GM19438 (cell line): ENCODE measurements at regions not wholly inside any gene's neighbourhood (a gene's known extent, or its start where the extent isn't known, plus 50 kb on each side); places are given as distances from the start of the nearest gene placed in this dataset.
"Not testable (repeated sequence)": the region's sequence is repeated elsewhere in the genome, so short reads cannot be mapped to it uniquely, and the experiment has no call there.

Experiments used
- ATAC-seq: cut with Tn5 transposase; IDR thresholded peaks from one replicate; pipeline ENCODE4 v1.9.1; 2021; ENCODE audit warnings: low read depth; ENCODE audit not compliant: unreplicated experiment

DNA sequence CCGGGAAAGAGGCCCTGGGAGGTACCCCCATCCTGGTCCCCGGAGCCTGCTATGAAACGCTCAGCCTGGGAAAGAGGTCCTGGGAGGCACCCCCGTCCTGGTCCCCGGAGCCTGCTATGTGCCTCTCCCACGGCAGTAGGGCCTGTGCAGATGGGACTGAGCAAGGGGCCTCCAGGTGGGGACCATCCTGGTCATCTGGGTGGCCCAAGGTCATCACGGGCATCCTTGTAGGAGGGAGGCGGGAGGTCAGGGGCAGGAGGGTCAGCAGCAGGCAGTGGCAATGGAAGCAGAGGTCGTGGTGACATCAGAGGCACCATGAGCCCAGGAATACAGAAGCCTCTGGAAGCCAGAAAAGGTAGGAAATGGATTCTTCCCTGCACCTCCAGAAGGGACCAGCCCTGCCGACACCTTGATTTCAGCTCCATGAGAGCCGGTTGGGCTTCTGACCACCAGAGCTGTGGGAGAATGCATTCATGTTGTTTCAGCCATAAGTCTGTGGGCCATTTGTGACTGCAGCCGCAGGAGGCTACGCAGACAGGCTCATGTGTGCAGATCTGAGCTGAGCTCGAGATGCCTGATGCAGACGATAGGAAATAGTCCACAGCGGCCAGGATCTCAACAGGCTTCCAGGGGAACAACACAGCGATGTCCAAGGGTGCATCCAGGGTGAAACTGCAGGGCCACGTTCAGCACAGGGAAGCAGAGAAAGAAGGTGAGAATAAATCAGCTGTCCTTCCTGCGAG lies 190.7 kb downstream of the LAT start:
- not testable (repeated sequence) for ATAC-seq

- ATAC-seq: not testable (repeated sequence)
Measured at GRCh38 chr16:29173371-29174305, 188.8 kb downstream of the LAT start.

DNA sequence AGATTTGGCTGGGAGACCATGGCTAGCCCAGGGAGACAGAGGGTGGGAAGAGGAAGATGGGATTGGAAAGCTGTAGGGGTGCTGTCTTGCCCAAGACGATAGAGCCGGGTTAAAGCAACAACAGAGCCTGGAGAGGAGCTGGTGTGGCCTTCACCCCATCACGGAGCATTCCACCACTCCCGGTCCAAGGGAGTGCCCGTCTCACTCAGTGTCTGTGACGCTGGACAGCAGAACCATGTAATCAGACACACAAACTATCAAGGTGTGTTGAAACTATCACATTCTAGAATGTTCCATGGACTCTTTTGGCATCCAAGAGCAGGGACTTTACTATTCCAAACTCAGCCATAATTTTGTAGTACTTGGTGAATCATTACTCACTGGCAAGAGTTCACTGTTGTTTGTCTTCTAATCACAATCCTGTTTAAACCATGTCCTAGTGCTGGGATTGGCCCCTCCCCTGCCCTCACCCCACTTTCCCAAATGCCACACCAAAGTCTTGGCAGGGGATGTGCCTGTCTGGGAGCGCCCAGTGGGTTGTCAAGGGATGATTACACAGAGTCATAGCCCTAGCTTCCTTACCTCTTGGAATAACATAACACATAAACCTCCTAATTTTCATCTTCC lies 187.4 kb downstream of the LAT start:
- not testable (repeated sequence) for ATAC-seq

- ATAC-seq: not testable (repeated sequence)
Measured at GRCh38 chr16:29171296-29171695, 186.4 kb downstream of the LAT start.

DNA sequence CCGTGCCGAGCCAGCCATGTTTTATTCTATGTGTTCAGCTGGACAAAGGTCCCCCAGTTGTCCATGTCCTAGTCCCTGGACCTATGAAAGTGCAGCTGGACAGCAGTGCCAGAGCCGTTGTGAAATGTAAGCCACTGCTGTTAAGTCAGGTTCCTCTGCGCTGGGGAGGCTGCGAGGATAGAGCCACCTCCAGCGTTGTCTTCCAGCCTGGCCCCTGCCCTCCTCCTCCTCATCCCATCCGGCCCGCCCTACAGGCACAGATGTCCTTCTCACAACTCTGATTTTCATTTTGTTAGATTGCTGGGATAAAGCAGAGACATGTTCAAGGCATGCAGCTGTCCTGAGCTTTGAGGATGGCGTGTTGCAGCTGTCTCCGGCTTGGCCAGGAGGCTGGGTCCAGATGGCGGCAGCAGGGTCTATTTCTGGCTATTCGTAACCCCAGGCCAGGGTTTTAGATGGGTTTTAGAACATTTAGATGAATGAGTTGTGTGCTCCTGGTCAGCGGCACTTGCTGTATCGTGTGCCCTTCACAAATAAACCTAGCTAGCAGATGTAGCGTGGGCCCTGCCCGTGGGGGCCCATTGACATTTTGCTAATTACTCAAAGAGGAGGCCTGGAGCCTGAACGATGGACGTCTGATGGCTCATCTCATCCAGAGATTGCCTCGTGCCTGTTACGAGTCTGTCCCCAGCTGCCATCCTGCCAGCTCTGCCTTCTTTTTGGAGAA lies 185.7 kb downstream of the LAT start:
- ATAC-seq: not testable (repeated sequence)

DNA sequence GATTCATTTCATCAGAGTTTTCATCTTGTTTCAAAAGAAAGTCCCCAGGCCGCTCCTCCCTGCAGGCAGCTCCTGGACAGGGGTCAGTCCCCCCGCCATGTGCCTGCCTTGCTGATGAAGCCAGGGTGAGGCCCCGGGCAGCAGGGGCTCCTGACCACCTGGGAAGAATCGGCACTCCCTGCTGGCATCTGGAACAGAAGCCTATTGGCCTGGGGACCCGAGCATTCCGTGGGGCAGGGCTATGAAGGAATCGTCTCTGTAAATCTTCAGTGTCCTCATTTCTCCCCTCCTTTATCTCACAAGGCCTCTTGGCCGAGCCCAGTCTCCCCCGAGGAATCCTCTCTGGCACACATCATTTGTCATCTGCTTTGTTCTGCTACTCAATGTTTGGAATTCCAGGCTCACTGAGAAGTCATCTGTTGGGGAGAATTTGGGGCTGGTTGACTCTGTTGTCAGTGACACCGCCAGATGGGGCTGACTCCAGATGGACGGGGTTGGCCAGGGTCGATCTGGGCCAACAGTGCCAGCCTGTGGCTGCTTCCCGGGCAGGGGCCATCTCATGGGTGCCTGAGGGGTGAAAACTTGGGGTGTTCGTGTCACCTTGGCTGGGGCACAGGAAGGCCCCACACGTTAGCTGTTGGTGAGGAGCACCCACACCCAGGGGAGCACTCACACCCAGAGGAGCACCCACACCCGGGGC lies 184.6 kb downstream of the LAT start:
- ATAC-seq: not testable (repeated sequence)

GRCh38 chr16:29168515-29169259 lies 183.8 kb downstream of the LAT start:
- not testable (repeated sequence) for ATAC-seq

DNA sequence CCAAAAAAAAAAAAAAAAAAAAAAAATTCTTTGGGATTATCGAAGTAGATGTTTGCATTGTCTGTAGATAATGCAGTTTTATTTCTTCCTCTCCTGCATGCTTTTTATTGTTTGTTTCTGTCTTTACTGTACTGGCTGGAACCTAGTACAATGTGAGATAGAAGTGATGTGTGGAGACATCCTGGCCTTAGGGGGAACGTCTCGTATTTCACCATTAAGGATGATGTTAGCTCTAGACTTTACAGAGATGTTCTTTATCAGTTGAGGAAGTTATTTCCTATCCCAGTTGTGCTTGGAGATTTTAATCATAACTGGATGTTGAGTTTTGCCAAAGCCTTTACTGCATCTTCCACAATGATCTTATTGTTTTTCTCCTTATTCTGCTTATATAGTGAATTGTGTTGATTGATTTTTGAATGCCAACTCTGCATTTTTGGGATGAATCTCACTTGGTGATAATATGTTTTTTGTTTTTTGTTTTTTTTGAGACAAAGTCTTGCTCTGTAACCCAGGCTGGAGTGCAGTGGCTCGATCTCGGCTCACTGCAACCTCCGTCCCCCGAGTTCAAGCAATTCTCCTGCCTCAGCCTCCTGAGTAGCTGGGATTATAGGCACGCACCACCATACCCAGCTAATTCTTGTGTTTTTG lies 179.7 kb downstream of the LAT start:
- ATAC-seq: not testable (repeated sequence)

DNA sequence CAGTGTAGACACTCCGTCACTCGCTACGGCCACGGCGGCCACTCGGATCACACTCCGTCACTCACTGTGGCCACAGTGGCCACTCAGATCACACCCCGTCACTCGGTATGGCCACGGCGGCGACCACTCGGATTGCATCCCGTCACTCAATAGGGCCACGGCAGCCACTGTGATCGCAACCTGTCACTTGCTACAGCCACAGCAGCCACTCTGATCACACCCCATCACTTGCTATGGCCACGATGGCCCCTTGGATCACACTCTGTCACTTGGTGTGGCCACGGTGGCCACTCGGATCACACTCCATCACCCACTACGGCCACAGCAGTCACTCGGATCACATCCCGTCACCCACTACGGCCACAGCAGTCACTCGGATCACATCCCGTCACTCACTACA lies 175.3 kb downstream of the LAT start:
- ATAC-seq: not testable (repeated sequence)

DNA sequence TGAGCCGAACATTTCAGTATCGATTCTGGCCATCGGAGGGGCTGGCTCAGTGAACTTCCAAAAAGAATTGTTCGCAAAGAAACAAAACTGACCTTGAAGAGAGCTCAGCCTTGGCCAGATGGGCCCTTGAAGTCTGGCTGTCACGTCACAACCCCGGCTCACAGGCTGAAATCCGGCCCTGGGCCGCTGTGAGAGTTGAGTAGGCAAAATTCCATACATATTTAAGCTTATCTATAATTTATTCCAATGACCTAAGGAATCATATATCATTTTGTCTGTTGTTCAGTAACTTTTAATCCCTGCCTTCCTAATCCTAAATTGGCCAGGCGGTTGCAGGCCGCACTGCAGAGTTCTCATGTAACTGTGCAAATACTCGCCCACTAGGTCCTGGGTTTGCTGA lies 174.8 kb downstream of the LAT start:
- ATAC-seq: not testable (repeated sequence)

DNA sequence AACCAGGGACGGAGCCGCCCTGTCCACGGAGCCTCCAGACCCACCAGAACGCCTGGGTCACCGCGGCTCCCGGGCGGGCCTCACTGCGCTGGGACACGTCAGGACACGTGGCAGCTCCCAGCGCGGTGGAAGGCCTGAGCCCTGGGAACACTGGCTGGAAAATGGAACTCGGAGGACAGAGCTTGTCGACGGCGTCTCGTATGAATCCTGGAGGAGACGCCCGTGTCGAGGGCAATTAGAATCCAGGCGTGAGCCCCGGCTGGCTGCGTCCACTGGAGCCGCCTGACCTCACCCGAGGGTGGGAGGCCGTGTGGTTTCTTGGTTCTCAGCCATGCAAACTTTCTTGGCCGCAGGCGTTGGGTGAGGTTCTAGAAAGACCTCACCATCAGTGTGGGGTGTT lies 173.9 kb downstream of the LAT start:
- no peak for ATAC-seq

- ATAC-seq: not testable (repeated sequence)
Measured at GRCh38 chr16:29158031-29158784, 173.4 kb downstream of the LAT start.

GRCh38 chr16:29157051-29157923 lies 172.4 kb downstream of the LAT start:
- ATAC-seq: not testable (repeated sequence)

GRCh38 chr16:29156511-29156910 lies 171.7 kb downstream of the LAT start:
- ATAC-seq: no peak

DNA sequence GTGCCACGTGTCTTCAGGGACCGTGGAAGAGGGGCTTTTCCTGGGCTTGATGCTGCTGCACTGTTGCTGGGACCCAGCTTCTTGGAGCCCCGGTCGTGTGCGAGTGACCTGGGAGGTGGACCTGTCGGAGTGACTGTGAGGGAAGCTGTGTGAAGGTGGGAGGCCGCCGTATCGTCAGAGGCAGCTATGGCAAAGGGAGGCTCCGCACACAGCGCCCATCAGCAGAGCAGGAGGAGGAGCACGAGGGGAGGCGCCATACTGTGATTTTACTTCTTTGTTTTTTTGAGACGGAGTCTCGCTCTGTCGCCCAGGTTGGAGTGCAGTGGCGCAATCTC lies 171.0 kb downstream of the LAT start:
- ATAC-seq: not testable (repeated sequence)

DNA sequence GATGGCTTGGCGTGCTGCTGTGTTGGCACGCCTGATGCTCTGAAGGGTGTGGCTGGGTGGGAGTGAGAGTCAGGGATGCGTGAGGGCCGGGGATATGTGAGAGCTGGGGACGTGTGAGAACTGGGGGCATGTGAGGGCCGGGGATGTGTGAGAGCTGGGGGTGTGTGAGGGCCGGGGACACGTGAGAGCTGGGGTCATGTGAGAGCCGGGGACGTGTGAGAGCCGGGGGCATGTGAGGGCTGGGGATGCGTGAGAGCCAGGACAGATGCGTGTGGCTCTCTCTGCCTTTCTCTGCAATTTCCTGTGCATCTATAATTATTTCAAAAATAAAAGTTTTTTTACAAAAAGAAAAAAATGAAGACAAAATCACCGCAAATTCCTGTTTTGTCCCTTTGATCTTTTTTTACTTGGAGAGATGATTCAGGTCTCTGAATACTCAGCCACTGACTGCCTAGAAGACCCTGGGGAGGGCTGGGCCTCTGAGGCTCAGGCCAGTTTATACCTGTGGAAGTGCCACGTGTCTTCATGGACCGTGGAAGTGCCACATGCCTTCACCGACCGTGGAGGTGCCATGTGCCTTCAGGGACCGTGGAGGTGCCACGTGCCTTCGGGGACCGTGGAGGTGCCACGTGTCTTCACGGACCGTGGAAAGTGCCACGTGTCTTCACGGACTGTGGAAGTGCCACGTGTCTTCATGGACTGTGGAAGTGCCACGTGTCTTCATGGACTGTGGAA lies 170.4 kb downstream of the LAT start:
- not testable (repeated sequence) for ATAC-seq
